HG03064 (cell line): ENCODE measurements at regions not wholly inside any gene's neighbourhood (a gene's known extent, or its start where the extent isn't known, plus 50 kb on each side); places are given as distances from the start of the nearest gene placed in this dataset.

Experiments used
- ATAC-seq: cut with Tn5 transposase; IDR thresholded peaks from one replicate; pipeline ENCODE4 v1.9.1; 2021; ENCODE audit warnings: low read depth; ENCODE audit not compliant: unreplicated experiment

DNA sequence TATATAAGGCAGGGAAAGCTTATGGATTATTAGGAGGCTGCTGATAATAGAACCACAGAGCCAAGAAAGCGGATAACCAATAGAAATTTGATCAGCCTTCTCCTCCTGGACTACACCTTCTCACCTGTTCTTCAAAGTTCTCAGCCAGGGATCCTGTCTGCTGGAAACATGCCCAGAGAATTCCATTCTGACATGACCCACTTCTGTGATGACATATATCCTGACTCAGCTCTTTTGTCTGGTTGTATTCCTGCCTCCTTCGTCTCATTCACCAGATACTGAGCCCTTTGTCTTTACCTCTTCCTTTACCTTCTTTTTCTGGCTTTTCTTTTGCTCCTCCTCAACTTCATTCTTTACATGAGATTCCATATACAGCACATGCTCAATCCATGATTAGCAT lies 576.1 kb downstream of the CDH11 start:
- ATAC-seq = no peak

DNA sequence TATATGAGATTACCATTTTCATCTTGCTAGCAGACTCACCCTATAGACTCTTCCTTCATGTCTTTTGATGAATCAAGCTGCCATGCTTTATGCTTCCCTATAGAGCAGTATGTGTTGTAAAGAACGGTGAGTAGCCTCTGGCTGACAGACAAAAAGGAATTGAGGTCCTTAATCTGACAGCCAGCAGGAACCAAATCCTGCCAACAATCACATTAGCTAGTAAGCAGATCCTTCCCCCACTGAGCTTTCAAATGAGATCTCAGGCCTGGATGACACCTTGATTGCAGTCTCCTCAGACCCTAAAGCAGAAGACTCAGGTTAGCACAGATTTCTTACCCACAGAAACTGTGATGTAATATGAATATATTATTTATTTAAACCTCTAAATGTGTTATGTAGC lies 577.0 kb downstream of the CDH11 start:
- ATAC-seq = no peak

DNA sequence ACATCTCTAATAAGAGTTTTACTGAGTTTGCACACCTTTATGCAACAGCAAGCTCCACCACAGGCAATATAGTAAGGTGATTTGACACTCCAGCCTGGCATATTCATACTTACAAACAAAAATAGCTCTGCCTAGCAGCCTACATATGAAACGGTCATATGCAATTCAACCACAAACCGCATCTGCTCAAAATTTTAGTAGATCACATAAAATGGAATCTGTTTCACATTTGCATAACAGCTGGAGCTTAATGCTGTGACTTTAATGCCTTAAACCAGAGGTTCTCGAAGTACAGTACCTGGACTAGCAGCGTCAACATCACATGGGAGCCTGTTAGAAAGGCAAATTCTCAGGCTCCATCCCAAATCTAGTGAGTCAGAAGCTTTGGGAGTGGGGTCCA lies 578.4 kb downstream of the CDH11 start:
- no peak for ATAC-seq

DNA sequence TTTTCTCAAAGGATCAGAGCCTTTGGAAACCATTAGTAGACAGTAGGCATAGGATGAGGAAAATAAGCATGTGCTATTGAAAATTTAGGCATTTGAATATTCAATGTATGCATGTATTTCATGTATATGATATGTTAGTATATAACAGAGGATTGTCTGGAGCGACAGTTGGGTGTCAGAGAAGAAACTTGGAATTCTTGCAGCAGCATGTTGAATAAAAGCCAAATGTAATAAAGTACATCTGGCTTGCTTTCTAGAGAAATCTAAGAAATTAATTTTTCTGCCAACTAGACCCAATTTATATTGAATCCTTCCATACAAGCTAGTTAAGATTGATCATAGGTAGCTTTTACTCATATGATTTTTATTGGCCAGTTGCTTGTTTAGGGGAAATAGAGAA lies 578.8 kb downstream of the CDH11 start:
- no peak for ATAC-seq

DNA sequence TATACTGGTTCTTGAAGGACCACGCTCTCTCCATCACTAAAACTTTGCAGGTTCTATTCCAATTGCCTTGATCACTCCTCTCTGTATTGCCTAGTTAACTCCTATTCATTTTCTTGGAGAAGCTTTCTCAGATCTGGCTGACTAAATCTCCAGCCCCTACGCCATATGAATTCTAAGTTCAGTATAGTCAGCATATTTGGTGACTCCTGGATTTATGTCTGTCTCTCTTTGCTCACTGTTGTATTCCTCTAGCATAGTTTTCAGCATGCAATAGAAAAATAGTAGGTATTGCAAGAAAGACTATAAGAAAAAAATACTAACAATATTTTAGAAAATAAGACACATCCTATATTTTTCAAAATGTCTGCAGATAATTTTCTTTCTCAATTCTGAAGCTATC lies 579.7 kb downstream of the CDH11 start:
- ATAC-seq = no peak

DNA sequence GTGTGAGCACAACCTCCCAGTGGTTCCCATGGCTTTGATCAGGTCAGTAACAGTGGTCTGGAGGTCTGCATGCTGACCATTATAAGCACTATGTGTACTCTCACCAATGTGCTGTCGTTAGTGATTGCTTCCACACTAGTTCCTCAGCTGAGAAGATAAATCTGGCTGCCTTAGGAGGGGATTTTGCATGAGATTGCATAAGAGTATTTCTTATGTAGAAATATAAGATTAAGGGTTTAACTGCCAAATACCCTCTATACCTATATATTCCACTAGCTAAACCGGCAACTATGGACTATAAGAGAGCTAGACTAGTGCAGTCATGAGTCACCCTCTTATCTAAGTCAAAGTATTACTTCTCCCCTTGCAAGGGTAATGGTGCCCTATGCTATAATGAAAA lies 580.2 kb downstream of the CDH11 start:
- ATAC-seq = no peak

DNA sequence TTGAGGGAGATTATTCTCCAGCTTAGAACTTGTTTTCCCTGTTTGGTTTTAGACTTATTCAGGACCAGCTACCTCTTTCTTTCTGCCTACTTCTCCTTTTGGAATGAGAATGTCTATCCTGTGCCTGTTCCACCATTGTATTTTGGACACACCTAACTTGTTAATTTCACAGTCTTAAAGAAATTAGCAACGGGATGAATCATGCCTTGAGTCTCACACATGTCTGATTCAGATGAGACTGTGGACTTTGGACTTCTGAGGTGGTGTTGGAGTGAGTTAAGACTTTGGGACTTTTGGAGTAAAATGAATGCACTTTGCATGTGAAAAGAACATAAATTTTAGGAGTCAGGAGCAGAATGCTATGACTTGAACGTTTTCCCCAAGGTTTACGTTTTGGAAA lies 581.4 kb downstream of the CDH11 start:
- ATAC-seq = no peak

DNA sequence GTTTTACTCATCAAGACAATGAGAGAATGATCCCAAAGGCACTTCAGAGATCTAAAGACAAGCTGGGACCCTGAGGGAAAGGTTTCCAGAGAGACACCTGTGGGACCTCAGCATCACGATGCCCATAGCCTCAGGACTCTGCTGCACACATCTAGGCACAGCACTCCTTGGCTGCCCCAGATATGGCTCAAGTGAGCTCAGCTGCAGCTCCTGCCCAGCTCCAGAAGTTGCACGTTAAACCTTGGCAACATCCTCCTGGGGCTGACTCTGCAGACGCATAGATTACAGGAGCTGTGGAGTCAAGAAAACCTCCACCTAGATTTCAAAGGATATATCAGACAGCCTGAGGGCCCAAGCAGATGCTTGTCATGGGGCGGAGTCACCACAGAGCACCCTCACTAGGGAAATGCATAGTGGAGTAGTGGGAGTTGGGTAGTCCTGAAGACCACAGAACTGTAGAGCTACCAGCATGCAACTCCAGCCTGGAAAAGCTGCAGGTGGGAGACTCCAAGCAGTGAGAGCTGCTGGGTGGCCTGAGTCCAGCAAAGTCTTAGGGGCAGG lies 582.0 kb downstream of the CDH11 start:
- no peak for ATAC-seq

DNA sequence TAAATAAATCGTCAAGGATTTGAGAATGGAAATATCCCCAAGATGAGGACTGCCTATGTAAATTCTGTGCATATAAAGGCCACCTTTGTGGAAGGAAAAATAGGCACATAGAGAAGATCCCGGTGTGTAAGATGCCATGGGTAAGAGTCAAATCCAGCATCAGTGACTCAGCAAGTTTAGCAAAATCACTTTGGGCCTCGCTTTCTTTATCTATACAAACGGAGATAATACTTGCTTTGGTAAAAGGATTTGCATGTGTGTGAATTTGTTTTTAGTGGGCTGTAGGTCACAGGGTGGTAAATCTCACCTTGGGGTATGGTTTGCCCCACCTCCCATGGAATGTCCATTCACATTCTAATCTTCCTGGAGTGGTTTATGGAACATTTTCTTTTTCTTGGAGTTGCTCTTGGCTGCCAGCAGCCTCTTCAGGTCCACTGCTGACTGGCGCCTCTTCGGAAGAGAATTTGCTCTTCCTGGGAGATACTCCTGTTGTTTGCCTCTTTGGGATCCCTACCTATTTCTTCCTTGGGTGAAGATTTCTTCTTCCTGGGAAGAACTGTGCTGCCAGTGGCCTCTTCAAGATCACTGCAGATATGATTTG lies 587.6 kb downstream of the CDH11 start:
- ATAC-seq = no peak

DNA sequence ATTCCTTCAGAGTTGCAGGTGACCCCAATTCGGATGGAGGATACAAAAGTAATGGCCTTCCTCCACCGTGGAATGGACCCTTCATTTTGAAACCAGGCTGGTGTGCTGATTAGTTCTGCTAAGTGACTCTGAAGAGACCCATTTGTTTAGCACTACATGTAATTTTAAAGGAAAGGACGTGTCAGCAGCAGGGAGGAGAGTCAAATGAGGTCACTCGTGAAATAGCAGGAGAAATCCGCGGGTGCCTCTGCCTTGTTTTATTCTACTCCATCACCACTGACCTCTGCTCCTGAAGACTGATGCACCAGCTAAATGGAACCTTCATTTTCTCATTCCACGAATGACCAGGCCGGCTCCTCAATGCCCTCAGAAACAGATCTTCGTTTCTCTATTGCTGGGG lies 589.2 kb downstream of the CDH11 start:
- ATAC-seq = no peak

DNA sequence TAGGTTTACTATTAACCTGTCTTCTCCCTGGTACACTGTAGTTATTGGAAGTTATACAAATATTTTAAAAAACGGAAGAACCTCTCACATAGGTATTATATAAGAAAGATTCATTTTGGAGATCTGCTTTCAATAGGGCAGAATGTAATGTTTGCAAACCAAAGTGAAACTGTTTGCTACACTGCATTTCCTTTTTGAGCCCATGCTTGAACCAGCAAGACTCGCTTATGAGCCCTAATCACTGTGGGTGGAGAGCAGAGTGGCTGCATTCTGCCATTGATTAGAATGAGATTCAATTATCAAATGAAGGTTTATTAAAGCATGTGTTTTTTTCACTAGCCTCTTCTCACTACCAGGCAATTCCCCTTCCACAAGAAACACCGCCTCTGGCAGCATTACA lies 589.7 kb downstream of the CDH11 start:
- no peak for ATAC-seq

DNA sequence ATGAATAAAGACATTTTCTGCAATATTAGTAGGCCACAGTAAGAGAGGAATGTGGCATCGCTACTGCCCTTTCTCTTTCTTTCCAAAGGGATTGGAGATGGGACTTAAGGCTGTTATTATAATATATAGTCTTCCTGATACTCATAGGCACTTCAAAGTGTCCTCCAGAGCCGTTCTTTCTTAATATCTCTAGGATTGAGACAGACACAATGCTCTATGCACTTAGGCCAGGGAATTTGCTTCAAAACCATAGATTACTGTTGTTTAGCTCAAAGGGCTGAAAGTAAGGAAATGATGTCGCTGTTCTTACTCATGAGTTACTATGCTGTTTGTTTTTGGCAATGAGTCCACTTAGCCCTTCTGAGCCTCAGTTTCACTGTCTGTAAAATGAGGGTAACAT lies 590.5 kb downstream of the CDH11 start:
- ATAC-seq = no peak

DNA sequence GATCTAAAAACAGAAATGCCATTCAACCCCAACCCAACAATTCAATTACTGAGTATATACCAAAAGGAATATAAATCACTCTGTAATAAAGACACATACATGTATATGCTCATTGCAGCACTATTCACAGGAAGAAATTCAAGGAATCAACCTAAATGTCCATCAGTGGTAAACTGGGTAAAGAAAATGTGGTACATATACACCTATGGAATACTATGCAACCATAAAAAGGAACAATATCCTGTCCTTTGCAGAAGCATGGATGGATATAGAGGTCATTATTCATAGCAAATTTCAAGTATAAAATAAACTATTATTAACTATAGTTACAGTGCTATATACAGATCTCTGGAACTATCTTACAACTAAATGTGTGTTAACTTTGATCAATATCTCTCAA lies 599.3 kb downstream of the CDH11 start:
- no peak for ATAC-seq

DNA sequence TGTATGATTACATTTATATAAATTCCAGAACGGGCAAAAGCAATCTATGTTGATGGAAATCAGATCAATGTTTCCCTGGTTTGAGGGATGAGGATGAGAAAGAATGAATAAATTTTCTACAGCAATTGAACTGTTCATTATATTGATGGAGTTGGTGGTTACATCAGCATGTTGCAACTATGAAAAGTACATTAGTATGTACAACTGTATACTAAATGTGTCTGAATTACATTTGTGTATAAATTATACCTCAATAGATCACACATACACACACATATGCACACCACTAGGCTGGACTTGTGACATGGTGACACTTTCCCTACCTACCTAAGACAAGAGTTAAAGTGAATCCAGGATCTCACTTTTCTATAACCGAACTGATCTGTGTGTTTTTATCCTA lies 608.0 kb downstream of the CDH11 start:
- no peak for ATAC-seq

DNA sequence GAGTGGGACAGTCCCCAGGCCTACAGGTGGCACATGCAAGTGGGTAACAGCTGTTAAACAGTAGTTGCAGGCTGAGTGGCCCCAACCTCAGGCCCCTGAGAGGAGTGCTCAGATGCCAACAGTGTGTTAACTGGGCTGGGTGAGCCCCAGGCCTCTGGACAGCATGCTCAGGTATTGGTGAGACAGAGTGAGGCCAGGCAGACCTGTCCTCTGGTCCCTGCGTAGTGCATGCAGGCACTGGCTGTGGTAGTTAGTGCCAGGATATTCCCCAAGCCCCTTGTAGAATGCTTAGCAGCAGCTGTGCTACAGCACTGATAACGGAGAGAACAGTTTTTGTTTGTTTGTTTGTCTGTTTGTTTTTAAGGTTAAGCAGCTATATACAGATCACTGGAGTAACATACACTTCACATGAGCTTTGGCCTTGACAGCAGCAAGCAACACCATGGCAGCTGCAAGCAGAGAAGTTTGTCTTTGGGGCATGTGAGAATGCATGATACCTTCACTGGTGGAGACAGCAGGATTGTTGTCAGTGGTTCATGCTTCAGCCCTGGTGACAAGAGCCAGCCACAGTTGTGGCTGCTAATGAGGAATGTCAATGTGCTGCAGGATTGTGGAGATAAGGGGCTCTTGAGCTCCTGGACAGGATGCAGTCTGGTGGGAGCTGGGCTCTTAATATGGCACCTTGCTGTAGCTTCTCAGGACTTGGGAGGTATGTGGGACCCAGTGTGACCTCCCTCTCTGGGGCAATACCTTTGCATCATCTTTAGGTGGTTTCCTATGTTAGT lies 614.4 kb downstream of the CDH11 start:
- ATAC-seq = no peak

DNA sequence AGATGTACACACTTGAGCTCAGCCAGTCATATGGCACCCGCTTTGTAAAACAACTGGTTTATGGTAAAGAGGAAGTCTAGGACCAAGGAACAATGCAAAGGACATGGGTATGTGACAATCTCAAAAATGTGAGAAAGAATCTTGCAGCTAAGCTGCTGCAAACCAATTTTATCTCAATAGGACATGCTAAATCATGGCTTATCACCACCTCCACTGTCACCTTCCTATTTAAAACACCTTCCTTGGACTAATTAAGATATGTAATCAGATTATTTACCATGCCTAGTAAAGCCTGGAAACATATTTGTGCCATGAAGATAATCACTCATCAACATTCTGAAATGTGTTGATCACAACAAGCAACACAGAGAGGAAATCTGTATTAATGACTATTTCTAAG lies 622.7 kb downstream of the CDH11 start:
- ATAC-seq = no peak

DNA sequence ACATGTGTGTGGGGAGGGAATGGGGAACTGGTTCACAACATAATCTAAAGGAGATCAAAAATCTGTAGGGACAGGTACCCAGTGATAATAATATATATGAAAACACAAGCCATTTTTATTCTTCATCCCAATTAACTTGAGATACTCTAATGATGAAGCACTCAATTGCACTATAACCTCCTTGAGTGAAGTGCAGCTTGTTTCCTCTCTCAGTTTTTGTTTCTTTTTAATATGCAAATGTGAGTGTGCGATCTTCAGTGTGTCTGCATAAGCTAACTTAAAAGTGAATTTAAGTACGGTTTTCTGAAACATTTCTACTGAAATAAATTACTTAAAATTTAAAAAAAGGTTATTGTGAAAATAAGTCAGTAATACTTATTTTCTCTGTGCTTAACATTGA lies 623.5 kb downstream of the CDH11 start:
- no peak for ATAC-seq

DNA sequence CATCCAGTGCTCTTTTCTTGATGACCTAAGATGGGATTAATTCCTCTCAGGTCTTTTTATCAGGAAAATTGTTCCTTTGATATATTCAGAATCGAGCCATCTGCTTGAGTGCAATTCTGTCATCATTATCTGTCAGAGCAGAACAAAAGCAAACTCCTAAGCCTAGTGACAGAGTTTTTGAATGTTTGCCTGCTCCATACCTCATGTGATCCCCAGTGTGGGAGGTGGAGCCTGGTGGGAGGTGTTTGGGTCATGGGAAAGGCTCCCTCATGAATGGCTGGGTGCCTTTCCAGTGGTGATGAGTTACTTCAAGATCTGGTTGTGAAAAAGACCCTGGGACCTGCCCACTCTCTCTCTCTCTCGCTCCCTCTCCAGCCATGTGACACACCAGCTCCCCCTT lies 628.2 kb downstream of the CDH11 start:
- ATAC-seq = no peak

DNA sequence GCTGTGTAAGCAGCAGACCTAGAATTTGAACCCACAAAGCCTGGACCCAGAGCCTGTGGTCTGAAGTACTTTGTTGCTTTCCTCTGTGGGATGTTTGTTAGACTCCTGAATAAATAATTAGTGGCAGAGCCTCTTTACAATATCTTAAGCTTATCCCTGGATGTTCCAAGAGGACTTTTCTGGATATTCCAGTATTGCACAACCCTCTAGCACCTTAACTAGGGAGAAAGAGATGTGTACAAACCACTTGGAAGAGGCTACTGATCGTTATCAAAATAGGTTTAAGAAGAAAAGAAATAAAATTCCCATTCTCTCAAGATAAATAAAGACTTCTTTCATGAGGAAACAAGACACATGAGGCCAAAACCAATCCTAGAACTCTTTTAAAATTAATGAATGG lies 632.4 kb downstream of the CDH11 start:
- ATAC-seq = no peak

DNA sequence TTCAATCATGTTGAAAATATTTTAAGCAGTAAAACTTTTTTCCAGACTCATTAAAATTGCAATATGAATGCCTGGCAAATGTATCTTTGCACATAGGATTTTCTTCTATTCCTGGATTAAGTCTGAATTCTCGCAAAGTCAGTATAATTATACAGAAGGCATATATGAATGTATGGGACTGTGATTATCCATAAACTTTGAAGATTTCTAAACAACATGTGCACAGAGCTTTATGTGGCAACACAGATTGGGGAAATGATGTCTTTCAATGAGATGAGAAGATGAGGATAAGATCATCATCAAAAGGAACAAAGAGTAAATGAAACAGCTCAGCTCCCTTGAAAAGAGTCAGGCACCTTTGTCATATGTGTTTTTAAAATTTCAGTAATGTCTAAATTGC lies 635.3 kb downstream of the CDH11 start:
- ATAC-seq = no peak

DNA sequence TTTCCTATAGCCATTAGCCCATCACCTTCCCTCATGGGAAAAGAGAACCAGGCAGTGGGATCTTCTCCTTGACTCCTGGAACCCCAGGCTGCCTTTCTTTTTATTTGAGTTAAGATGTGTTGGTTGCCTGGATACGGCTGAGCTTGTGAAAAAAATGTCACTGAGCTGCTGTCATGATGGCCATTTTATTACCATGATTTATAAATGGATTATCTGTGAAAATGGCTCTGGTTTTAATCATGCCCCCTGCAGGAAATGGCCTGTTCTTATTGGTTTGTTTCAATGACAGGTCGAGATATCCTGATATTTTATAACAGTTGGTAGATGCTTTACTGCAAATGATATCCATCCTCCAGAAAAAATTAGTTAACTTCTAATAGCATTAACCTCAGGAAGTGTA lies 640.4 kb downstream of the CDH11 start:
- ATAC-seq = no peak

DNA sequence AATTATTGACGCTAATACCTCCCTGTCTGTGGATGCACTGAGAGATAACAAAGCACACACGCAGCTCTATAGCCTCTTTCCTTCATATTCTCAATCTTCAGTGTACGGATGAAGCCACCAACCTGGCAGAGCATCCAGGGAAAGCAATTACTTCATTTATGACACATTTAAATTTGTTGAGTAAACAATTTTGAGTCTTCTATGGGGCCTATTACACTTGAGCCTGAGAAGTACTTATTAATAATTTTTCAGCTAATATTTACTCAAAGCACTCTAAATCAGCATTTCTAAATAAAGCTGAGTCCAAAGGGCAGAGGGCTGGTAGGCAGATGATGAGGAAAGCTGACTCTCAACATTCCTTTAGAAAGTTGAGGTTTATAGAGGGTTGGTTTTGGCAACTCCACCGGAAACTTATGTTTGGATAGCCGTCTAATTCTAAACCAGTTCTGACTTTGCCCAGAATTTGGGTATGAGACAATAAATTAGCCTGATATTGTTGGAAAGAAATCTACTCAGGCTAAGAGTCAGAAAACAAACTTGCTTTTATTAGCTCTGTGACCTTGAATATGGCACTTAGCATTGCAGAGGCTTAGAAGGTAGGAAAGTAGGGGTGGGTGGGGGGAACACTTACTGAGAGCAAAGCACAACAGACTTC lies 643.5 kb downstream of the CDH11 start:
- no peak for ATAC-seq
